Activated CD4-positive, CD25-positive, alpha-beta regulatory T cell (primary cell): ENCODE measurements at regions not wholly inside any gene's neighbourhood (a gene's known extent, or its start where the extent isn't known, plus 50 kb on each side); places are given as distances from the start of the nearest gene placed in this dataset.

Source experiments
- DNase-seq, 4 experiments: peaks; one replicate each; lab custom pipeline; 2025; lab: John Stamatoyannopoulos, UW

DNA sequence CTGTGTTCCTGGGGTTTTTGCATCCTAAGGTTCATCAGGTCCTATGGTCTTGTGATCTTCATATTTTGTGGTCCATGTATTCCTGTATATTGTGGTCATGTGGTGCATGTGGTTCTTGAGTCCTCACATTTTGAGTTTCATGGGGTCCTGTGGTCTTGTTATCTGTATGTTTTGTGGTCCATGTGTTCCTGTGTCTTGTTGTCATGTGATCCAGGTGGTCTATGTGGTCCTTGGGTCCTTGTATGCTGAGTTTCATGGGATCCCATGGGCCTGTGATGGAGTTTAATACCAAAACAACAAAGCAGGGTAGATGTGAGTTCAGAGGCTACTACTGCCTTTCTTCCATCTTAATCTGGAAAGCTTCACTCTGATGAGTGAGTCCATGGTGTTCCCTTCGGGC, 166.4 kb downstream of the TMEM18 start:
- DNase-seq: no peak

DNA sequence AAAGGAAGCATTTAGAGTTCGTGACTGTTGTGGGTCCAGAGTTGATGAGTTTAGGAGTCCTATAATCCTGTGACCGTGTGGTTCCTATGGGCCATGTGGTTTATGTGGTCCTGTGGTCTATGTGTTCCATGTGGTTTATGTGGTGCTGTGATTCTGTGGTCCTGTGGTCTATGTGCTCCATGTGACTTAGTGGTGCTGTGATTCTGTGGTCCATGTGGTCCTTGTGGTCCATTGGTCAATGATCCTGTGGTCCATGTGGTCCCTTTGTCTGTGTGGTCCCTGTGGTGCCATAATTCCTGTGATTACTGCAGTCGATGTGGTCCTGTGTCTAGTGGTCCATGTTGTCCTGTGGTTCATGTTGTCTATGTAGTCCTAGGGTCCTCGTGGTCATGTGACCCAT, 167.3 kb downstream of the TMEM18 start:
- no peak for DNase-seq

DNA sequence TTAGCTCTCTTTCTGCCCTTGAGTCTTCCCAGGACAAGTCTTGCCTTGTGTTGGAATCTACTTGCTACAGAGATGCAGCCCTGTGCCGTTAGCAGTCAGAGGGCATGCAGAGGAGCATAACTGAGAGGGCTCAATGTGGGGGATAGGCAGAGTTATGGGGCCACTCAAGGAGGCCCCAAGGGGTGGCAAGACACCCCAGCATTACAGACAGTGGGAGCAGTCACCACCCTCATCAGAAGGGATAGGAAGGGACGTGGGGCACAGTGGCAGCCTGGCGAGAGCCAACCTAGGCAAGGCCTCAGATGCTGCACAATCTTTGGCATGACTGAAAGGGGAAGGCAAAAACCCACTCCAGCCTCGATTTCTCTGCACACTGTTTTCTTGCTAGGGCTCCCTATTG, 169.1 kb downstream of the TMEM18 start:
- no peak for DNase-seq

DNA sequence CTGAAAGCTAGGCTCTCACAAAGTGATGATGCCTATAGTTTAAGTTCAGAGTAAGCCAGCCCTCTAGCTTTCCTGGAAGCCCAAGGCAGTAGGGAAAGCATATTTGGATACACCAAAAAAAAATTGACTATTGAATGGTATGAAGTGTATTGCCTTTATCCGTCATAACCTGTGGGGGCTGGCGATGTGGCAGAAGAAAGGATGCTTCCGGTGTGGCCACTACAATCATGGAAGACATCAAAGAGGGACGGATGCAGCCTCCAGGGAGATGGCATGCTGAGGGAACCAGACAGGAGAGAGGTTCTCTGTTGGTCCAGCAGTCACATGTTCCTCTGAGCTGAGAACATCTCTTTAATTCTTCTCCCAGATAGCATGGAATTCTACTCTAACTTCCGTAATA, 170.3 kb downstream of the TMEM18 start:
- DNase-seq: no peak

DNA sequence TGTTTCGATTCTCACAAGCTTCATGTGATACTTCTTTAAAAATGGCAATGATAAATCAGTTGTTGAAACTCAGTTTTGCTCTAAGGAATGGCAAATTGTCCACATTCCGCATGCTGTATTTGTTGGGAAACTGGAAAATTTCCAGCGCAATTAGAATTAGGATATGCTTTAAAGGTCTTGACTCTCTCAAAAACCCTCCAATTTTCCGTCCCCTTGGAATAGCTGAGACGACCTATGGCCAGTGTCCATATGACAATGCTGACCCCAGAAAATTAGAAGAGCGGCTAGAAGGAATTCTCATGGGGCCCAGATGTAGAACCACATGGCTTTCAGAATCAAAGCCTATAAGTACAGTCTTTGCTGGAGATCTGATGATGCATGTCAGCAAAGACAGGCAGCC, 170.8 kb downstream of the TMEM18 start:
- no peak for DNase-seq

DNA sequence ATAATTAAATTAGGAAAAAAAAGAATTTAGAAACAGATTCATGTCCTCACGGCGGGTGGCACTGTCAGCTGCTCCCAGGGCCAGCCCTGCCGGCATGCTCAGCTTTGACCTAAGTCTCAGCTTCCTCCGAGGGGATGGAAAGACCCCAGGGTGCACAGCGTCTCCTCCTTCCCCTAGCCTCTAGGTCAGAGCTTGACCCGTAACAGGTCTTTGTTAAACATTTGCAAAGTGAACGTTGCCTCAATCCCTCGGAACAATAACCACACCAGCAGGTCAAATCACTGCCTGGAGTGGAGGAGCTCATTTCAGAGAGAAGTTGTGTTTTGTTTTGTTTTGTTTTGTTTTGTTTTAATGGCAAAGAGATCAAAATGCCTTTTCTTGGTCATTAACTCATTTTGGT, 171.3 kb downstream of the TMEM18 start:
- no peak for DNase-seq

DNA sequence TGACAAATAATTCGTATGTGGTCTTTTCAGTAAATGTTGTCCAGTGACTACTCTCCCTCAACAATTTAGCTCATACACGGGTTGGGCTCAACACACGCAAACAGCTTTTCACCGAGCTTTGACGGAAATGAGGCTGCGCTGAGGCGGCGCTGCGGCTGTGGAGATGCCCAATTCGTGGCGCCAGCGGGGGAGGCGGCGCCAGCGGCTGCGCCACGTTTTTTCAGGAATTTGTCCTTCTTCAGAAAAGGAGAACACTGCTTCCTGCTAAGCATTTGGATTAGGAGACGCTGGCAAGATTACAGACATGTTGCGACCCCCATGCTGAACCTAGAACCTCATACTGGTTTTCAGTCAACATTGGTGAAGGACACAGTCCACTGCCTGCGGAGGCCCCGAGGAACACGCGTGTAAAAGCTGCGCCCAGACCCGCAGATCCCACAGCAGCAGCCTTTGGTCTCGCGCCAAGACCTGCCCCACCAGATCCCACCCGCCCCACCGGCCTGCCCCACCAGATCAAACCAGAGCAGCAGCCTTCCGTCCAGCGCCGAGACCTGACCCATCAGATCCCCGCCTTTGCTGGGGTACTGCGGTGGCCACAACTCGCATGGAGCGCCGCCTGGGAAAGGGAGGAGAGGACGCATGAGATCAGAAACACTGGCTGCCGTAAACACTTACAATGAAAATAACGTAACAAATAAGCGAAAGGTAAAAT, 173.8 kb downstream of the TMEM18 start:
- no peak for DNase-seq

DNA sequence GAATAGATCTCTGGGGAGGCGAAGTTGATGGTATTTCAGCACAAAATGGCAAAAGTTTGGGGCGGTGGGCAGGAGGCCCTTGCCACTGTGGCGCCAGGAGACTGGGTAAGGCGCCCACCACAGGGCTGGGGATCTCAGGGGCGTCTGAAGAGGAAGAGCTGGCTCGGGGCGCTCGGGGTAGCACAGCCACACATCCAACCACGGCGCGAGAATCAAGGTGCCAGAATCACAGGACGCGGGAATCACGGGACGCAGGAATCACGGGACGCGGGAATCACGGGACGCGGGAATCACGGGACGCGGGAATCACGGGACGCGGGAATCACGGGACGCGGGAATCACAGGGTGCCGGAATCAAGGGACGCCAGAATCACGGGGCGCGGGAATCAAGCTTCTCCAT, 174.4 kb downstream of the TMEM18 start:
- DNase-seq: no peak

DNA sequence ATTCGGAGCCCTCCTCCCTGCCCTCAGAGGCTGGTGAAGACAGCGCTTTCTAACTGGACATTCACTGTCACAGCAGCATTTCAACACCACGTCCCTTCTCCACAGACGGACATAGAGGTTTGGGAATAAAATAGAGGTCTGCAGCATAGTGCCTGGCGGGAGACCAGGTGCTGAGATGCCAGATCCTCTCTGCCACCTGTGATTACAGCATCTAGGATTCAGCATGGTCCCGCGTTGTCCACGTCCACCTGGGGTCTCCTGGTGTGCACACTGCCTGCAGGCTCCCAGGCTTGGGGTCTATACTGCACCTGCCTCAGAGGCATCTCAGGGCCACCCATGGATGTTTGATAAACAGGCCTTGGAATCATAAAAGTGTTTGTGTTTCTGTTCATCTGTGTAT, 175.5 kb downstream of the TMEM18 start:
- no peak for DNase-seq

DNA sequence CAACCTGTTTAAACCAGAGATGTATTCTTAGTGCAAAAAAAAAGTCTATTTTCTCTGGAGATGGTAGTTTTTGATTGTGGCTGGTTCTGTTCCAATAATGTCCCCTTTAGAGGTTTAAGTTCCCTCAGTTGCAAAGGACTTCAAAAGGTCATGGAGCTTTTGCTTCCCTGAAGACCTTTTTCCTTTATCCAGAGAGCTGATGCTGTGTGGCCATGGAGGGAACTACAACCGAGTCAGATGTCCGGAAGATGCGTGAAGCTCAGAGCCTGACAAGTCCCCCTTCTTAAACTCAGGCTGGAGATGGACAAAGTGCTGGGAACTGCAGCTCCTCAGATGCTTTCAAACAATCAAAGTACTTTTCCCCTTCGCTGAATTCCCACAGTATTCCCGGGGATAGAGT, 176.1 kb downstream of the TMEM18 start:
- no peak for DNase-seq

DNA sequence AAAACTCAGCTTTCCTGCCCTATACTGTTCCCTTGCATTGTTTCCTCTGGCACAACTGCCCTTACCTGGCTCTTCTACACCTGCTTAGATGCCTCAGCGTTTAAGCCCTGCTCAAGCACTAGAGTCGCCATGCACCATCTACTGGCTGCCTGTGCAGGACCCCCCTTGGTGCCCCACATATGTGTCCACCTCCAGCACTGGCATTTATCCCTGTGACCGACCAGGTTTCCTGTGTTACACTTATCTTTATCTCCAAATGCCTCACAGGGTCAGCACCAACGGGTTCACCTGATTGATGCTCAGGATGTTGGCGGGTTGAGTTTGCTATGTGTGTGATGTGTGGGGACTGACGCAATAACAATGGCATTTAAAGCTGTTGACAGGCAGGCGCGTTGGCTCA, 177.5 kb downstream of the TMEM18 start:
- DNase-seq: no peak

DNA sequence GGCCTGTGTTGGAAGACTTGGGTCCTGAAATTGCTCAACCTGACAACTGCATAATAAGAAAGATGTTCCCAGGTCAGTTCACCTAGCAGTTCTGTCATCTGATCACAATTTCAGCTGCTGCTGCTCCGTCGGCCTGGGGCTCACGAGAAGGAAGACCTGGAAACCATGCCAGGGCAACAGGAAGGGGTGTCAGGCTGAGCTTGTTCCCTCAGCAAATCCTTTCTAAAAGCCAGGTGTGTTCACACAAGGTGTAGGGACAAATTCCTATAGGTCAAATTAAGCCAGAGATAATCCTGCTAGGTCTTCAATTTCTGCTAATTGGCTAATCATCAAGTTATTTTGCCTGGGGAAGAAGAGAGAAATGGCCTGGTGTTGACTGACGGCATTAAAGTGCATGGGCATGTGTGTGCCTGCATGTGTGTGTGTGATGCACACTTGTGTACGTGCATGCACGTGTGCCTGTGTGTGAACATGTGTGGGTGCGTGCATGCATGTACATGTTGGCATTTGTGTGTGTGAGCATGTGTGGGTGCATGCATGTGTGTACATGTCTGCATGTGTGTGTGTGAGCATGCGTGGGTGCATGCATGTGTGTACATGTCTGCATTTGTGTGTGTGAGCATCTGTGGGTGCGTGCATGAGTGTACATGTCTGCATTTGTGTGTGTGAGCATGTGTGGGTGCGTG, 178.6 kb downstream of the TMEM18 start:
- DNase-seq: no peak

DNA sequence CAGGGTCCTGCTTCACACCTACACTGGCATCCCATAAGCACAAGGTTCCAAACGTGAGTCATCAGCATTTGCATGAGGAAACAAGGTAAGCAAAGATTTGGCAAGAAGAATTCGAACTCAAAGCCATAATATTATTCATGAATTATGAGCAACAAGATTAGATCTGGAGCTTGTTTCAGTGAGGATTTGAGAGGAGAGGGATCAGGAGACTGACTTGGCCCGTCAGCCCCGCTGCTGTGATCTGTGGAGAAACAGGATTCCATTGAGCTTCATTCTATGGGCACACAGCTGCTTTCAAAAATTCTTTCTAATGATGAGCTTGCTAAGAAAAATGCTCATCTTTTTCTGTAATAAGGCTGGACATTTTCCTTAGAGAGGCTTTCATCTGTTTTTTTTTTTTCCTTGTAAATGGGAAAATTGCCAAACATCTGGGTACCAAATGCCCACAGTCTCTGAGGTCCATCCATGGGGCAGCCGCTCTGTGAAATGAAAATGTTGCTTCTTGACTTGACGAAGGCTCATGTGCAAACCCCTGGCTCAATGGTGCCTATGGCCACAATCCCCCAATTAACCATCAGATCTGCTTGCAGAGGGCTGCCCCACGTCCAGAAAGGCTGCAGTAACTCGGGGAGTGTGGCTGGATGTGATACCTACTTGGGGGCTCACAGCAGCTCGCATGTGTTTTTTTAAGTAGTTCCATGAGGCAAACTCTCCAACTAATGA, 179.3 kb downstream of the TMEM18 start:
- no peak for DNase-seq

DNA sequence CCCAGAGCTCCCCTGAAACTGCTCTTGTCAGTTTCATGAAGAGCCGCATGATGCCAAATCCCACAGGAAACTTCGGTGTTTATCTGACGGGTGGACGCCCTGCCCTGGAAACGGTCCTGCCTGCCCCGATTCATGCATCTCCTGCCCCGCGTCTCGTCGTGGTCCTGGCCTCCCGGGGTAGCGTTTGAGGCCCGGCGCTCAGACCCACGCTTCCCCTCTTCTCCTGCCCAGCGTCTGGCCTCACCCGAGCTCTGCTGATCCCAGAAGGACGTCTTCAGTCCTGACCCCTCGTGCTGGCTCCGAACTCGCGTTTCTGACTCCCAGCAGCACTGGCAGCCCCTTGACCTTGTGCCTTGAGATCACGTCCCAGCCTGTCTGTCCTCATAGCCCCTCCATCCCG, 180.5 kb downstream of the TMEM18 start:
- no peak for DNase-seq

DNA sequence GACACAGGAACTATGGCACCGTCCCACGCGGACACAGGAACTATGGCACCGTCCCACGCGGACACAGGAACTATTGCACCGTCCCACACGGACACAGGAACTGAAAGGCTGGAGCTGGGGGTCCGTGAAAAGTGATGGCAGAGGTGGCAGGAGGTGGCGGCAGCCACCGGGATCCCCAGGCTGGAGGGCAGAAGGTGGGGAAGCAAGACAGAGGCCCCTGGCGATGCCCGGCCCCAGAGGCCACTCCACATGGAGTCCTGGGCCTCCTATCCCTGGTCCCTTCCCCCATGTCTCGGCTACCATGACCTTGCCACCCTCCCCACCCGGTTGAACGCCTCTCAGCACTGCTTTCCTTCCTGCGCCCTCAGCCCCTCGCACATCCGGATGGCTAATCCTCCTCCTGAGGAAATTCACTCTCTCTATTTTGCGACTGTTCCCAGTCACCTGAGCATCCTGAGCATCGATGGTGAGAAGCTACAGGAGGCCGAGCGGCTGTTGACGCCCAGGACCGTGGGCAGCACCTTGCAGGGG, 181.4 kb downstream of the TMEM18 start:
- DNase-seq: no peak

DNA sequence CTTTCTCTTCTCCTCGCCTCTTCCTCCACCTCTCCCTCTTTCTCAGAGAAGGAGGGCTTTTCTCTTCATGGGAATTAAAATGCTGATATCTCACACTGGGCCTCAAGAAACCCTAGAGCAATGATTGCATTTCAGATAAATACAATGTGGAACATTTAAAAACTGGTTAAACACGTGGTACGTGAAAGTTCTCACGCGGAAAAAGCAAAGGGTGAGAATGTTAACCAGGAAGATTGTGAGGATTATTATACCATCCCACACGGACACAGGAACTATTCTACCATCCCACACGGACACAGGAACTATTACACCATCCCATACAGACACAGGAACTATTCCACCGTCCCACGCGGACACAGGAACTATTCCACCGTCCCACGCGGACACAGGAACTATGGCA, 182.4 kb downstream of the TMEM18 start:
- no peak for DNase-seq

DNA sequence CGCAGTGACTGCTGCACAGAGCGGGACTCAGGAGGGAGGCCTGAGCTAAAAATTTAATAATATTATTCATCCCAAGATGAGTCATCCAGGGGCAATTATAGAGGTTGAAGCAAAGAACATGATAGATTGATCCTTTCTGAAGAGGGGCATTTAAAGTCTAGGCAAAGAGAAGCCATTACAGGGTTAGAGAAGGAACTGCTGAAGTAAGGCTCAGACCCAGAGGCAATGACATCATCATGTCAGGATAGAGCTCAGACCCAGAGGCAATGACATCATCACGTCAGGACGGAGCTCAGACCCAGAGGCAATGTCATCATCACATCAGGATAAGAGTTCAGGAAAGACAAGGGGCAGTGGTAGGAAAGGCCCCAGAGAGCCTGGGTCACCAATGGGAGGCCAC, 184.0 kb downstream of the TMEM18 start:
- no peak for DNase-seq

DNA sequence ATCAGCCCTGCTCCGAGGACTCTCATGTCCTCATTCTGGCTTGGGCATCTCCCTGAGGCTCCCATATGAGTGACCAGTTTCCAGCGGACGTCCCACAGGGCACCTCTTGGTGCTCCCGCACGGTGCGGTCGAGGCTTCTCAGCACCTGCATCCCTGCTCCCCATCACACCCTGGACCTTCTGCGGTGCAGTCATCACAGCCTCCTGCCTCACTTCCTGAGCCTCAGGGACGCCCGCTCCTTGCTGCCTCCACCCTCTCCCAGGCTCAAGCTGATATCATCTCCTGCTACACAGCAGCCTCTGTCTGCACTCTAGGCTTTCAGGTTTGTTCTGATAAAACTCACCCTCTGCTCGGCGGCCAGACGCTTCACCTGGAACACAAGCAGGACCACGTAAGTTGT, 185.0 kb downstream of the TMEM18 start:
- DNase-seq: no peak

DNA sequence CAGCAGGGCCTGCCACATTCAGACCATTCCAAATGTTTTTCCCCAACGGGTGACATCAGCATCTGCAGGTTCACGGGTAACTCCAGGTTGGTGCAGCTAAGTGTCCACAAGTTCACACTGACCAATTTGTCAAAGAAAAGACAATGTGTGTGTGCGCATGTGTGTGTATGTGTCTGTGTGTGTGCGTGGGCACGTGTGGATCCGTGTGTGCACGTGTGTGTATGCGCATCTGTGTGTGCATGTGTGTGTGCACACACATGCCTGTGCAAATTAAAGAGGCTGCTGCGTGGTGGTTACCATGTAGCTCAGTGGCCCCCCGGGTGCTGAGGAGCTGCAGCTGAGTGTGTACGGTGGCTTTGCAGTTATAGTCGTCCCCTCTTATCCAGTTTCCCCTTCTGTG, 187.4 kb downstream of the TMEM18 start:
- no peak for DNase-seq

DNA sequence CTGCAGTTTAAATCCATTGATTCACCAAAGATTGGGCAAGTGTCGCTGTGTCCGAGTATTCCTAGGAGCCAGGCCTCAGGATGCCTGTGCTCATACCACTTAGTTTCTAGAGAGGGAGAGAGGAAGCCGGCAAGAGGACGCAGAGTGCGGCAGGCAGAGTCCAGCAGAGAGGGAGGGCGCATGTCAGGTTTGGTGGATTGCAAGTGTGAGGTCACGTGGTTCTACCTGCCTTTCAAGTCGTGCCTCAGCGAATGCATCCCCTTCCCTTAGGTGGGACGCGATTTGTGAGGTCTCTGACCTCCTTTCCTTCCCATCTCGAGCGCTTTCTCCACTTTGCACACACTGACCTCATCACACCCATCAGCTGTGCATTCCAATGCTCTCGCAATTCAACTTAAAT, 188.1 kb downstream of the TMEM18 start:
- no peak for DNase-seq

DNA sequence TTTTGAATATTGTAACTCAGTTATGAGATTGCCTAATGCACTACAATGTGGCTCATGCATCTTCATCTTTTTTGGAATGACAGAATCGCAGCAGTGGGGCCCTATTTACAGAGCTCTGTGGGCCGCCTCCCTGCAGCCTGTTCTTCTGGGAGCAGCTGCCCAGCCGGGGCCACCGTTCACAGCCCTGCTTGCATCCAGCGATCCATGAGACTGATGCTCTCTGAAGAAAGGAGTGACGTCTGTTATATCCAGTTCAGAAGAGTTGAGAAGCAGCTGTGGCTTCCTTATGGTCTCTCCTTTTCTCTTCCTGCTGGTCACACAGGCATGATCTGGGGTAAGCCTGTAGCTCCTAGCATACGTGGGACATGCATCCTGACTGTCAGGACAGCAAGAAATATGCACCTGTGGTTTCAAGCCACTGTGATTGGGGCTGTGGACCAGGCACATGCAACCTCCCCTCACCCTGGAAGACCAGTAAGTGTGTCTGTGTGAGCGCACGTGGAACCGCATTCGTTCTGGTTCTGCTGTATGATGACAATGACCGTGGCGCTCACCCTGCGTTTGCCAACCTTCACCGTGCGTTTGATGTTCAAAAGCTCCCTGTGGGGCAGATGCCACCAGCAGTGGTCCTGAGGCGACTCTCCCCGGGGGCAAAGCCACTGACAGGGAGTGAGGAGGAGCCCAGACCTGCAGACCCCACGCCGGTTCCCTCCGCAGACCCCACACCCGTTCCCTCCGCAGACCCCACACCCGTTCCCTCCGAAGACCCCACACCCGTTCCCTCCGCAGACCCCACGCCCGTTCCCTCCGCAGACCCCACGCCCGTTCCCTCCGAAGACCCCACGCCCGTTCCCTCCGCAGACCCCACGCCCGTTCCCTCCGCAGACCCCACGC, 189.8 kb downstream of the TMEM18 start:
- DNase-seq: no peak

DNA sequence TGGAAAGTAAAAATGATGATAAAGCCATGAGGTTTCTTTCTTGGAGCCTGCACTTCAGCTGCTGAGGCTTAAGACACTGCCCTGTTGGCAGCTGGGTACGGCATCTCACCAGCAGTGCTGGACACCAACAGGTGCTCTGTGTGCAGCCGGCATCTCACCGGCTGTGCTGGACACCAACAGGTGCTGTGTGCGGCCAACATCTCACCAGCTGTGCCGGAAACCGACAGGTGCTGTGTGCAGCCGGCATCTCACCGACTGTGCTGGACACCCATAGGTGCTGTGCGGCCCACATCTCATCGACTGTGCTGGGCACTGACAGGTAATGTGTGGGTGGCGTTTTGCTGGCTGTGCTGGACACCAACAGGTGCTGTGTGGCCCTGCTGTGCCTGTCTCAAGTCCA, 190.8 kb downstream of the TMEM18 start:
- no peak for DNase-seq
